Neural crest cell (in vitro differentiated cells): ENCODE measurements at regions not wholly inside any gene's neighbourhood (a gene's known extent, or its start where the extent isn't known, plus 50 kb on each side); places are given as distances from the start of the nearest gene placed in this dataset.
A peak's percentile ranks its signal among the peaks of the same experiment; 100 is the strongest.

Experiments
- DNase-seq: peaks from one replicate; pipeline ENCODE4 v3.0.0; 2021; ENCODE audit warnings: low read depth, mixed read lengths, low spot score
- H3K27ac Mint-ChIP-seq: one replicate; pipeline ENCODE4 v1.8.0; 2021; ENCODE audit warnings: mild to moderate bottlenecking, mixed read lengths; ENCODE audit not compliant: unreplicated experiment
- H3K27me3 Mint-ChIP-seq: 2 replicates; pipeline ENCODE4 v1.8.0; 2021; ENCODE audit warnings: low read depth, mild to moderate bottlenecking, mixed read lengths
- H3K36me3 Mint-ChIP-seq: 2 replicates; pipeline ENCODE4 v1.8.0; 2021; ENCODE audit warnings: low read depth, mild to moderate bottlenecking, mixed read lengths
- H3K4me1 Mint-ChIP-seq: 2 replicates; pipeline ENCODE4 v1.8.0; 2021; ENCODE audit warnings: mixed read lengths
- H3K4me3 Mint-ChIP-seq: one replicate; pipeline ENCODE4 v1.8.0; 2021; ENCODE audit warnings: mild to moderate bottlenecking, mixed read lengths
- H3K9me3 Mint-ChIP-seq: 2 replicates; pipeline ENCODE4 v1.8.0; 2021; ENCODE audit warnings: mixed read lengths
- CTCF ChIP-seq: fragments of 200-600 bp; sonication (generic); conservative IDR thresholded peaks from 2 replicates; pipeline ENCODE4 v1.5.0; 2021; ENCODE audit warnings: antibody characterized with exemption, mild to moderate bottlenecking

GRCh38 chr15:95296643-95297042, 1033.9 kb upstream of the NR2F2 start:
- H3K27ac Mint-ChIP-seq, result peak overlapping the region; percentile 68
- H3K4me1 Mint-ChIP-seq, result peaks cover 40% of the 10 kb centered on the region
- DNase-seq, result no peak
- no peaks in the 10 kb centered on the region for H3K27me3 Mint-ChIP-seq
- H3K4me3 Mint-ChIP-seq, result peak overlapping the region; percentile 12
- H3K9me3 Mint-ChIP-seq, result peaks cover 4% of the 10 kb centered on the region
- no peak for TF ChIP-seq CTCF
- peaks cover 7% of the 10 kb centered on the region for H3K36me3 Mint-ChIP-seq

GRCh38 chr15:95298729-95299128, 1031.8 kb upstream of the NR2F2 start:
- peaks cover 4% of the 10 kb centered on the region for H3K9me3 Mint-ChIP-seq
- no peak overlapping the region for H3K4me3 Mint-ChIP-seq
- no peak overlapping the region for H3K27ac Mint-ChIP-seq
- H3K4me1 Mint-ChIP-seq, result peaks cover 25% of the 10 kb centered on the region
- no peaks in the 10 kb centered on the region for H3K27me3 Mint-ChIP-seq
- DNase-seq, result no peak
- no peak for TF ChIP-seq CTCF
- peaks cover 7% of the 10 kb centered on the region for H3K36me3 Mint-ChIP-seq

GRCh38 chr15:95300958-95301357, 1029.5 kb upstream of the NR2F2 start:
- H3K27ac Mint-ChIP-seq, result no peak overlapping the region

GRCh38 chr15:95302206-95302605, 1028.3 kb upstream of the NR2F2 start:
- Mint-ChIP-seq H3K27me3 (no peaks in the 10 kb centered on the region), H3K4me3 (no peak overlapping the region), H3K27ac (no peak overlapping the region), H3K9me3 (peaks cover 4% of the 10 kb centered on the region), H3K36me3 (peaks cover 7% of the 10 kb centered on the region), H3K4me1 (peaks cover 19% of the 10 kb centered on the region)
- no peak for DNase-seq
- TF ChIP-seq CTCF, result no peak

More at GRCh38 chr15:95300958-95301357, 1029.5 kb upstream of the NR2F2 start:
- H3K4me1 Mint-ChIP-seq, result peaks cover 27% of the 10 kb centered on the region
- H3K9me3 Mint-ChIP-seq, result peaks cover 4% of the 10 kb centered on the region
- peaks cover 7% of the 10 kb centered on the region for H3K36me3 Mint-ChIP-seq
- H3K4me3 Mint-ChIP-seq, result no peak overlapping the region
- no peak for TF ChIP-seq CTCF
- DNase-seq, result no peak
- H3K27me3 Mint-ChIP-seq, result no peaks in the 10 kb centered on the region

- H3K36me3 Mint-ChIP-seq, result peaks cover 7% of the 10 kb centered on the region
- H3K27me3 Mint-ChIP-seq, result no peaks in the 10 kb centered on the region
- no peak for TF ChIP-seq CTCF
- DNase-seq, result no peak
- no peak overlapping the region for H3K27ac Mint-ChIP-seq
- H3K9me3 Mint-ChIP-seq, result peaks cover 4% of the 10 kb centered on the region
- H3K4me3 Mint-ChIP-seq, result no peak overlapping the region
- H3K4me1 Mint-ChIP-seq, result peaks cover 16% of the 10 kb centered on the region
Measured at GRCh38 chr15:95302809-95303208, 1027.7 kb upstream of the NR2F2 start.

- Mint-ChIP-seq H3K4me1 (peaks cover 16% of the 10 kb centered on the region), H3K4me3 (no peak overlapping the region), H3K9me3 (peaks cover 4% of the 10 kb centered on the region), H3K27ac (no peak overlapping the region), H3K36me3 (peaks cover 7% of the 10 kb centered on the region), H3K27me3 (no peaks in the 10 kb centered on the region)
- DNase-seq, result no peak
- TF ChIP-seq CTCF, result no peak
Measured at GRCh38 chr15:95303713-95304112, 1026.8 kb upstream of the NR2F2 start.
